H9 (cell line): ENCODE measurements at regions not wholly inside any gene's neighbourhood (a gene's known extent, or its start where the extent isn't known, plus 50 kb on each side); places are given as distances from the start of the nearest gene placed in this dataset.

Source experiments
- DNase-seq: peaks from one replicate; pipeline ENCODE4 v3.0.0-alpha.2; 2017
- H2AFZ ChIP-seq: one replicate; pipeline ENCODE4 v1.6.1; 2013; ENCODE audit warnings: mild to moderate bottlenecking, low read length, control low read depth, moderate library complexity
- H2AK5ac ChIP-seq: 2 replicates; pipeline ENCODE4 v1.6.1; 2013; ENCODE audit warnings: low read length, control low read depth, mixed read lengths; ENCODE audit not compliant: insufficient read length
- H2BK120ac ChIP-seq: one replicate; pipeline ENCODE4 v1.6.1; 2013; ENCODE audit warnings: low read depth, mild to moderate bottlenecking, low read length, control low read depth, inconsistent platforms; ENCODE audit not compliant: poor library complexity, severe bottlenecking
- H2BK12ac ChIP-seq: 2 replicates; pipeline ENCODE4 v1.6.1; 2013; ENCODE audit warnings: low read length, control low read depth, mixed read lengths, low read depth; ENCODE audit not compliant: insufficient read length
- H2BK15ac ChIP-seq: 2 replicates; pipeline ENCODE4 v1.6.1; 2013; ENCODE audit warnings: low read depth, low read length, control low read depth
- H2BK20ac ChIP-seq: one replicate; pipeline ENCODE4 v1.6.1; 2013; ENCODE audit warnings: low read depth, mild to moderate bottlenecking, low read length, control low read depth, inconsistent platforms; ENCODE audit not compliant: poor library complexity, severe bottlenecking
- H2BK5ac ChIP-seq: 2 replicates; pipeline ENCODE4 v1.6.1; 2013; ENCODE audit warnings: low read length, control low read depth, mixed read lengths; ENCODE audit not compliant: insufficient read length
- H3K14ac ChIP-seq: 2 replicates; pipeline ENCODE4 v1.6.1; 2013; ENCODE audit warnings: low read length, control low read depth; ENCODE audit not compliant: insufficient read depth
- H3K18ac ChIP-seq: 2 replicates; pipeline ENCODE4 v1.6.1; 2013; ENCODE audit warnings: low read depth, mild to moderate bottlenecking, mixed read lengths, low read length, control low read depth; ENCODE audit not compliant: insufficient read length
- H3K23ac ChIP-seq: 2 replicates; pipeline ENCODE4 v1.6.1; 2013; ENCODE audit warnings: low read length, control low read depth, mixed read lengths, low read depth; ENCODE audit not compliant: insufficient read length
- H3K23me2 ChIP-seq: 2 replicates; pipeline ENCODE4 v1.6.1; 2013; ENCODE audit warnings: low read depth, mild to moderate bottlenecking, mixed read lengths, low read length, control low read depth; ENCODE audit not compliant: insufficient read length, poor library complexity, severe bottlenecking
- H3K27ac ChIP-seq: 2 replicates; pipeline ENCODE4 v1.5.1; 2013; ENCODE audit warnings: low read length, control low read depth, mixed read lengths, low read depth; ENCODE audit not compliant: insufficient read length
- H3K27me3 ChIP-seq: 2 replicates; pipeline ENCODE4 v1.6.1; 2013; ENCODE audit warnings: low read length, control low read depth, inconsistent platforms; ENCODE audit not compliant: insufficient read depth
- H3K4ac ChIP-seq: 2 replicates; pipeline ENCODE4 v1.6.1; 2013; ENCODE audit warnings: low read depth, mild to moderate bottlenecking, control low read depth, inconsistent platforms, low read length, moderate library complexity
- H3K4me1 ChIP-seq: 2 replicates; pipeline ENCODE4 v1.6.1; 2013; ENCODE audit warnings: low read length, control low read depth, inconsistent platforms; ENCODE audit not compliant: insufficient read depth
- H3K4me2 ChIP-seq: 2 replicates; pipeline ENCODE4 v1.6.1; 2013; ENCODE audit warnings: low read length, control low read depth, mixed read lengths; ENCODE audit not compliant: insufficient read length, insufficient read depth
- H3K56ac ChIP-seq: 2 replicates; pipeline ENCODE4 v1.6.1; 2013; ENCODE audit warnings: low read depth, mild to moderate bottlenecking, mixed read lengths, low read length, control low read depth; ENCODE audit not compliant: insufficient read length
- H3K79me1 ChIP-seq: 2 replicates; pipeline ENCODE4 v1.6.1; 2013; ENCODE audit warnings: low read depth, mild to moderate bottlenecking, moderate library complexity, low read length, control low read depth, inconsistent platforms; ENCODE audit not compliant: insufficient read depth, poor library complexity, severe bottlenecking
- H3K79me2 ChIP-seq: 2 replicates; pipeline ENCODE4 v1.6.1; 2013; ENCODE audit warnings: low read length, control low read depth, inconsistent platforms; ENCODE audit not compliant: insufficient read depth
- H3K9ac ChIP-seq: 2 replicates; pipeline ENCODE4 v1.6.1; 2013; ENCODE audit warnings: low read length, control low read depth, mixed read lengths; ENCODE audit not compliant: insufficient read length; ENCODE audit errors: extremely low read depth
- H3K9me3 ChIP-seq: one replicate; pipeline ENCODE4 v1.6.1; 2013; ENCODE audit warnings: low read depth, low read length, inconsistent platforms; ENCODE audit not compliant: control insufficient read depth
- H3T11ph ChIP-seq: one replicate; pipeline ENCODE4 v1.6.1; 2013; ENCODE audit warnings: mild to moderate bottlenecking, low read length, control low read depth, inconsistent platforms
- H4K20me1 ChIP-seq: one replicate; pipeline ENCODE4 v1.6.1; 2013; ENCODE audit not compliant: control insufficient read depth, insufficient read length, insufficient read depth
- H4K5ac ChIP-seq: 2 replicates; pipeline ENCODE4 v1.6.1; 2013; ENCODE audit warnings: low read depth, mild to moderate bottlenecking, mixed read lengths, low read length, control low read depth; ENCODE audit not compliant: insufficient read length
- H4K8ac ChIP-seq: replicated peaks from 2 replicates; pipeline ENCODE4 v1.6.1; 2013; ENCODE audit warnings: low read length, control low read depth, mixed read lengths, low read depth; ENCODE audit not compliant: insufficient read length
- H4K91ac ChIP-seq: 2 replicates; pipeline ENCODE4 v1.6.1; 2013; ENCODE audit warnings: low read depth, mild to moderate bottlenecking, moderate library complexity, mixed read lengths, low read length, control low read depth; ENCODE audit not compliant: insufficient read length
- H3K27ac Mint-ChIP-seq, 3 experiments: 2 replicates in 2 of 3; 3 replicates in 1 of 3; pipeline ENCODE4 v1.8.0; 2020 to 2021; ENCODE audit warnings: mixed read lengths in 3 of 3, mild to moderate bottlenecking in 1 of 3, moderate library complexity in 1 of 3
- H3K27me3 Mint-ChIP-seq: 2 replicates; pipeline ENCODE4 v1.8.0; 2021; ENCODE audit warnings: low read depth, mild to moderate bottlenecking, moderate library complexity, mixed read lengths
- H3K36me3 Mint-ChIP-seq, 3 experiments: 2 replicates in 2 of 3; 3 replicates in 1 of 3; pipeline ENCODE4 v1.8.0; 2020 to 2021; ENCODE audit warnings: low read depth in 3 of 3, mixed read lengths in 3 of 3; ENCODE audit not compliant: insufficient read depth in 1 of 3
- H3K4me1 Mint-ChIP-seq, 2 experiments: 2 replicates each; pipeline ENCODE4 v1.8.0; 2020; ENCODE audit warnings: mixed read lengths in 2 of 2
- H3K4me3 Mint-ChIP-seq, 2 experiments: 2 replicates in 1 of 2; 3 replicates in 1 of 2; pipeline ENCODE4 v1.8.0; 2020 to 2021; ENCODE audit warnings: mild to moderate bottlenecking in 2 of 2, mixed read lengths in 2 of 2, moderate library complexity in 1 of 2
- H3K9me3 Mint-ChIP-seq, 2 experiments: 2 replicates in 1 of 2; 3 replicates in 1 of 2; pipeline ENCODE4 v1.8.0; 2020; ENCODE audit warnings: mild to moderate bottlenecking in 2 of 2, mixed read lengths in 2 of 2, moderate library complexity in 1 of 2
- WGBS: extraction: QIAGEN DNeasy Blood & Tissue Kit; methylation state at CpG from one replicate; pipeline ENCODE4 v1.1.7; 2013; ENCODE audit warnings: missing lambda C conversion rate, low lambda C conversion rate, mixed read lengths; ENCODE audit not compliant: insufficient read length; ENCODE audit errors: extremely low coverage; 5-methylcytosine and 5-hydroxymethylcytosine counted together
- TF ChIP-seq, protein P1 (sequence below): fragments of 200-600 bp; sonication (generic); conservative IDR thresholded peaks from 3 replicates; pipeline ENCODE4 v1.8.0; 2021; ENCODE audit warnings: antibody characterized with exemption, mild to moderate bottlenecking

DNA sequence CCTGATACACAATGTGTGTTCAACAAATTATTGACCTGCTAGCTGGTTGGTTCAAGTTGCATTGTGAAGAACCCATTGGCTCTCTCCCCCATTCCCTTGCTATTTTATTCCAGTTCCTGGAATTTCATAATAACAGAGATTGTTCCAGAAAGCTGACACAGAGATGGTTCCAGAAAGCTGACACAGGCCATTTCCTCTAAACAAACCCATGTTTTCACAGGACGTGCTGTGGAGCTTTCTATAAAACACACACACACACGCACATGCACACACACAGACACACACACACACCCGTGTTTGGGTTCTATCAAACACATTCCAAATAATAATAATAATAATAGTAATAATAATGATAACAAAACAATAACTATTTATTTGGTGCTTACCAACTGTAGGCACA is 259.1 kb downstream of the CLIC5 start:
- Mint-ChIP-seq H3K4me1 (peaks cover 5 to 8% of the 10 kb centered on the region in 2 experiments; a peak in 3 of 4 replicates), H3K36me3 (no peaks in the 10 kb centered on the region)
- DNase-seq: no peak

More for the DNA sequence above, 259.1 kb downstream of the CLIC5 start:
- H4K5ac ChIP-seq: no peak overlapping the region
- H3K27ac ChIP-seq: no peak overlapping the region
- H3K79me1 ChIP-seq: no peaks in the 10 kb centered on the region
- H3K14ac ChIP-seq: no peak overlapping the region
- H3K9ac ChIP-seq: no peak overlapping the region
- no peak overlapping the region for H2BK12ac ChIP-seq
- no peaks in the 10 kb centered on the region for H4K20me1 ChIP-seq
- no peak overlapping the region for H3K56ac ChIP-seq
- no peak overlapping the region for H3K4me2 ChIP-seq
- H3K27me3 ChIP-seq: no peaks in the 10 kb centered on the region
- no peaks in the 10 kb centered on the region for H3K79me2 ChIP-seq
- H2BK15ac ChIP-seq: no peak overlapping the region
- no CpG with 5 or more reads among the region's 3 CpGs for WGBS
- H3K4ac ChIP-seq: no peak overlapping the region
- no peak overlapping the region for H2BK120ac ChIP-seq
- H2BK5ac ChIP-seq: no peak overlapping the region
- no peak overlapping the region for H3T11ph ChIP-seq
- no peak overlapping the region for H3K4me3 Mint-ChIP-seq
- no peak overlapping the region for H3K27ac Mint-ChIP-seq
- H3K27me3 Mint-ChIP-seq: peaks cover 2% of the 10 kb centered on the region; the same call in 1 of the 2 replicates
- H4K8ac ChIP-seq: no peak overlapping the region
- no peak overlapping the region for H2AK5ac ChIP-seq
- no peak overlapping the region for H4K91ac ChIP-seq
- H3K9me3 Mint-ChIP-seq: no peaks in the 10 kb centered on the region
- H2AFZ ChIP-seq: no peak overlapping the region
- no peak overlapping the region for H3K23ac ChIP-seq
- H3K4me1 ChIP-seq: peaks cover 2% of the 10 kb centered on the region; the same call in 1 of the 2 replicates
- TF ChIP-seq, protein P1, sequence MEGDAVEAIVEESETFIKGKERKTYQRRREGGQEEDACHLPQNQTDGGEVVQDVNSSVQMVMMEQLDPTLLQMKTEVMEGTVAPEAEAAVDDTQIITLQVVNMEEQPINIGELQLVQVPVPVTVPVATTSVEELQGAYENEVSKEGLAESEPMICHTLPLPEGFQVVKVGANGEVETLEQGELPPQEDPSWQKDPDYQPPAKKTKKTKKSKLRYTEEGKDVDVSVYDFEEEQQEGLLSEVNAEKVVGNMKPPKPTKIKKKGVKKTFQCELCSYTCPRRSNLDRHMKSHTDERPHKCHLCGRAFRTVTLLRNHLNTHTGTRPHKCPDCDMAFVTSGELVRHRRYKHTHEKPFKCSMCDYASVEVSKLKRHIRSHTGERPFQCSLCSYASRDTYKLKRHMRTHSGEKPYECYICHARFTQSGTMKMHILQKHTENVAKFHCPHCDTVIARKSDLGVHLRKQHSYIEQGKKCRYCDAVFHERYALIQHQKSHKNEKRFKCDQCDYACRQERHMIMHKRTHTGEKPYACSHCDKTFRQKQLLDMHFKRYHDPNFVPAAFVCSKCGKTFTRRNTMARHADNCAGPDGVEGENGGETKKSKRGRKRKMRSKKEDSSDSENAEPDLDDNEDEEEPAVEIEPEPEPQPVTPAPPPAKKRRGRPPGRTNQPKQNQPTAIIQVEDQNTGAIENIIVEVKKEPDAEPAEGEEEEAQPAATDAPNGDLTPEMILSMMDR: no peak
- no peak overlapping the region for H3K18ac ChIP-seq
- no peaks in the 10 kb centered on the region for H3K9me3 ChIP-seq
- H2BK20ac ChIP-seq: no peak overlapping the region
- no peaks in the 10 kb centered on the region for H3K23me2 ChIP-seq
